ENCODE measurements at regions not wholly inside any gene's neighbourhood (a gene's known extent, or its start where the extent isn't known, plus 50 kb on each side); places are given as distances from the start of the nearest gene placed in this dataset.

DNA sequence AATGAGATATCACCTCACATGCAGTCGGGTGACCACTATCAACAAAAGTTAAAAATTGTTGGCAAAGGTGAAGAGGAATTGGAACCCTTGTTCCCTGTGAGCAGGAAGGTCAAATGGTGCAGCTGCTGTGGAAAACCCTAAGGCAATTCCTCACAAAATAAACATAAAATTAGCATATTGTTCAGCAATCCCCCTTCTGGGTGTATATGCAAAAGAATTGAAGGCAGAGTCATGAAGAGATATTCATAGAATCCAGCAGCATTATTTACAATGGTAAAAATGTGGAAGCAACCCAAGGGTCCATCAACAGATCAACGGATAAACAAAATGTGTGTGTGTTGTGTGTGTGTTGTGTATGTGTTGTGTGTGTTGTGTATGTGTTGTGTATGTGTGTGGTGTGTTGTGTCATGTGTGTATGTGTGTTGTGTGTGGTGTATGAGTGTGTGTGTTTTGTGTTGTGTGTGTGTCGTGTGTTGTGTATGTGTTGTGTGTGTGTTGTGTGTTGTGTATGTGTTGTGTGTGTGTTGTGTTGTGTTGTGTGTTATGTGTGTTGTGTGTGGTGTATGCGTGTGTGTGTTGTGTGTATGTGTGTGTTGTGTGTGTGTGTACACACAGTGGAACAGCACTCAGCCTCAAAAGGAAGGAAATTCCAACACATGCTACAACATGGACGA lies 245.1 kb downstream of the ERMARD start:
- Histone ChIP-seq H3K36me3 (replicated peaks in 1 of 2; ENCODE audit: control insufficient read depth in 1 of 2, insufficient read depth in 2 of 2, low read length in 1 of 2) (no peaks in the 10 kb centered on the region), H3K79me2 (ENCODE audit: insufficient read depth) (no peaks in the 10 kb centered on the region), H3K9ac (no peak overlapping the region), H3F3A (replicated peaks; ENCODE audit: insufficient read depth) (no peaks in the 10 kb centered on the region), H3K9me3 (no peaks in the 10 kb centered on the region), H3K27me3 (ENCODE audit: insufficient read depth) (no peaks in the 10 kb centered on the region), H3K4me1 (ENCODE audit: control insufficient read depth in 1 of 2, insufficient read depth in 2 of 2, low read depth in 1 of 2, low read length in 1 of 2) (peaks cover 0 to 5% of the 10 kb centered on the region in 2 experiments; a peak in 1 of 4 replicates), H3K4me2 (no peak overlapping the region), H3K27ac (ENCODE audit: low read depth in 2 of 2, low read length in 1 of 2) (no peak overlapping the region), H2AFZ (ENCODE audit: low read depth) (no peak overlapping the region), H3K9me2 (no peaks in the 10 kb centered on the region), H4K20me1 (ENCODE audit: insufficient read depth) (no peaks in the 10 kb centered on the region), H3K4me3 (ENCODE audit: low read depth in 2 of 2, low read length in 1 of 2) (no peak overlapping the region)
- no peak for DNase-seq
- ChIA-PET CTCF (interaction anchor here (0.8 kb wide), 1 partner anchor 528 kb away, joined by 3 read pairs; no protein-coding TSS in a partner anchor), POLR2A (no interaction called here)
- no peak for TF ChIP-seq GABPA (IDR thresholded peaks at IDR 0.05; ENCODE audit: low read depth)
- TF ChIP-seq YY1 (IDR thresholded peaks at IDR 0.05; ENCODE audit: low read depth) = no peak
- no peak for TF ChIP-seq GATA2 (CRISPR knock-in tag; IDR thresholded peaks at IDR 0.05)
- TF ChIP-seq SIN3A (IDR thresholded peaks at IDR 0.05; ENCODE audit: borderline replicate concordance, low read depth, low read length) = no peak
- TF ChIP-seq RAD21 (IDR thresholded peaks at IDR 0.05; ENCODE audit: low read length) = no peak
- no peak for TF ChIP-seq TCF12 (IDR thresholded peaks at IDR 0.05)
- no peak for TF ChIP-seq MEF2A (IDR thresholded peaks at IDR 0.05; ENCODE audit: borderline replicate concordance, low read depth)
- TF ChIP-seq TAF1 (IDR thresholded peaks at IDR 0.05; ENCODE audit: borderline replicate concordance, low read depth, low read length) = no peak
- TF ChIP-seq, protein P1, sequence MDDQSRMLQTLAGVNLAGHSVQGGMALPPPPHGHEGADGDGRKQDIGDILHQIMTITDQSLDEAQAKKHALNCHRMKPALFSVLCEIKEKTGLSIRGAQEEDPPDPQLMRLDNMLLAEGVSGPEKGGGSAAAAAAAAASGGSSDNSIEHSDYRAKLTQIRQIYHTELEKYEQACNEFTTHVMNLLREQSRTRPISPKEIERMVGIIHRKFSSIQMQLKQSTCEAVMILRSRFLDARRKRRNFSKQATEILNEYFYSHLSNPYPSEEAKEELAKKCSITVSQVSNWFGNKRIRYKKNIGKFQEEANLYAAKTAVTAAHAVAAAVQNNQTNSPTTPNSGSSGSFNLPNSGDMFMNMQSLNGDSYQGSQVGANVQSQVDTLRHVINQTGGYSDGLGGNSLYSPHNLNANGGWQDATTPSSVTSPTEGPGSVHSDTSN (IDR thresholded peaks at IDR 0.05) = no peak
- TF ChIP-seq, protein P2, sequence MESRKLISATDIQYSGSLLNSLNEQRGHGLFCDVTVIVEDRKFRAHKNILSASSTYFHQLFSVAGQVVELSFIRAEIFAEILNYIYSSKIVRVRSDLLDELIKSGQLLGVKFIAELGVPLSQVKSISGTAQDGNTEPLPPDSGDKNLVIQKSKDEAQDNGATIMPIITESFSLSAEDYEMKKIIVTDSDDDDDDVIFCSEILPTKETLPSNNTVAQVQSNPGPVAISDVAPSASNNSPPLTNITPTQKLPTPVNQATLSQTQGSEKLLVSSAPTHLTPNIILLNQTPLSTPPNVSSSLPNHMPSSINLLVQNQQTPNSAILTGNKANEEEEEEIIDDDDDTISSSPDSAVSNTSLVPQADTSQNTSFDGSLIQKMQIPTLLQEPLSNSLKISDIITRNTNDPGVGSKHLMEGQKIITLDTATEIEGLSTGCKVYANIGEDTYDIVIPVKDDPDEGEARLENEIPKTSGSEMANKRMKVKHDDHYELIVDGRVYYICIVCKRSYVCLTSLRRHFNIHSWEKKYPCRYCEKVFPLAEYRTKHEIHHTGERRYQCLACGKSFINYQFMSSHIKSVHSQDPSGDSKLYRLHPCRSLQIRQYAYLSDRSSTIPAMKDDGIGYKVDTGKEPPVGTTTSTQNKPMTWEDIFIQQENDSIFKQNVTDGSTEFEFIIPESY (IDR thresholded peaks at IDR 0.05; ENCODE audit: borderline replicate concordance, low read depth) = no peak
- TF ChIP-seq NRF1 (IDR thresholded peaks at IDR 0.05; ENCODE audit: low read depth, low read length) = no peak
- no peak for TF ChIP-seq FOXJ3 (CRISPR knock-in tag; IDR thresholded peaks at IDR 0.05)
- WGBS (ENCODE audit: low lambda C conversion rate) = 49% methylated on average over 5 of the region's 5 CpGs

DNA sequence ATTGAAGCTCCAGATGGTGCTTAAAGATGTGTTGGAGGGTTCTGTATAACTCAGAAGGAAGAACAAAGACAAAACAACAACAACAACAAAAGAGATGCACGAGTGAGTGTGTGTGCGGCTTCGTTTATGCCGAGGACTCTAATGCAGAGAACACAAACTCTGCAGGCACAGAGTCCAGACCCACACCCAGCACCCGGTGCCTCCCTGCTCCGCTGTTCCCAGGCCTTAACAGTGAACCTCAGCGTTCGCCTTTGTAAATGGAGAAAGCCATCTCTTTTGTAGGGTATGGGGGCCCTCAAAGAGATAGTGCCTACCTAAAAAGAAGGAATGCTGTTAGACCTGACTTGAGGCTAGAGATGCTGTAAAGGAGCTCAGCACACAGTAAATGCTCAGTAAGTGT lies 243.3 kb downstream of the ERMARD start:
- no peak for TF ChIP-seq CHD2 (IDR thresholded peaks at IDR 0.05; ENCODE audit: low read length, partially characterized antibody)
- no peak for TF ChIP-seq TAF1 (IDR thresholded peaks at IDR 0.05; ENCODE audit: borderline replicate concordance, low read depth, low read length)
- TF ChIP-seq FOXJ3 (CRISPR knock-in tag; IDR thresholded peaks at IDR 0.05) = no peak
- no peak for TF ChIP-seq SIN3A (IDR thresholded peaks at IDR 0.05; ENCODE audit: borderline replicate concordance, low read depth, low read length)
- no peak for TF ChIP-seq JUND (IDR thresholded peaks at IDR 0.05)
- no peak for TF ChIP-seq EZH2phosphoT487 (IDR thresholded peaks at IDR 0.05; ENCODE audit: borderline replicate concordance, low read depth)
- no peak for TF ChIP-seq NFIC (IDR thresholded peaks at IDR 0.05; ENCODE audit: borderline replicate concordance)
- TF ChIP-seq, protein P3, sequence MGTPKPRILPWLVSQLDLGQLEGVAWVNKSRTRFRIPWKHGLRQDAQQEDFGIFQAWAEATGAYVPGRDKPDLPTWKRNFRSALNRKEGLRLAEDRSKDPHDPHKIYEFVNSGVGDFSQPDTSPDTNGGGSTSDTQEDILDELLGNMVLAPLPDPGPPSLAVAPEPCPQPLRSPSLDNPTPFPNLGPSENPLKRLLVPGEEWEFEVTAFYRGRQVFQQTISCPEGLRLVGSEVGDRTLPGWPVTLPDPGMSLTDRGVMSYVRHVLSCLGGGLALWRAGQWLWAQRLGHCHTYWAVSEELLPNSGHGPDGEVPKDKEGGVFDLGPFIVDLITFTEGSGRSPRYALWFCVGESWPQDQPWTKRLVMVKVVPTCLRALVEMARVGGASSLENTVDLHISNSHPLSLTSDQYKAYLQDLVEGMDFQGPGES (IDR thresholded peaks at IDR 0.05; ENCODE audit: low read depth, low read length) = no peak
- TF ChIP-seq, protein P1 (IDR thresholded peaks at IDR 0.05) = no peak
- WGBS (ENCODE audit: low lambda C conversion rate) = 60% methylated on average over 4 of the region's 8 CpGs
- H3K4me2 ChIP-seq = no peak overlapping the region
- H3K9me3 ChIP-seq = no peaks in the 10 kb centered on the region
- H4K20me1 ChIP-seq (ENCODE audit: insufficient read depth) = no peaks in the 10 kb centered on the region
- no peaks in the 10 kb centered on the region for H3K36me3 ChIP-seq (replicated peaks in 1 of 2; ENCODE audit: control insufficient read depth in 1 of 2, insufficient read depth in 2 of 2, low read length in 1 of 2)
- no peaks in the 10 kb centered on the region for H3K79me2 ChIP-seq (ENCODE audit: insufficient read depth)
- H3K9me2 ChIP-seq = no peaks in the 10 kb centered on the region
- H3K27me3 ChIP-seq (ENCODE audit: insufficient read depth) = no peaks in the 10 kb centered on the region
- H3K27ac ChIP-seq (ENCODE audit: low read depth in 2 of 2, low read length in 1 of 2) = no peak overlapping the region
- H3K4me3 ChIP-seq (ENCODE audit: low read depth in 2 of 2, low read length in 1 of 2) = no peak overlapping the region
- peaks cover 0 to 2% of the 10 kb centered on the region in 2 experiments; a peak in 1 of 4 replicates for H3K4me1 ChIP-seq (ENCODE audit: control insufficient read depth in 1 of 2, insufficient read depth in 2 of 2, low read depth in 1 of 2, low read length in 1 of 2)
- H3K9ac ChIP-seq = no peak overlapping the region
- ChIA-PET CTCF (no interaction called here), POLR2A (no interaction called here)
- no peak for DNase-seq
- no peaks in the 10 kb centered on the region for H3F3A ChIP-seq (replicated peaks; ENCODE audit: insufficient read depth)
- H2AFZ ChIP-seq (ENCODE audit: low read depth) = no peak overlapping the region

All from SK-N-SH (cell line).